Stimulated activated CD4-positive, alpha-beta T cell treated with anti-CD3 and anti-CD28 coated beads, TNF-alpha, amount 100 ng/mL, for 24 hours (primary cell): ENCODE measurements at regions not wholly inside any gene's neighbourhood (a gene's known extent, or its start where the extent isn't known, plus 50 kb on each side); places are given as distances from the start of the nearest gene placed in this dataset.

Experiments
- DNase-seq, 3 experiments: peaks; one replicate each; pipeline ENCODE4 v3.0.0-alpha.2; 2020; ENCODE audit warnings: low read depth in 3 of 3

DNA sequence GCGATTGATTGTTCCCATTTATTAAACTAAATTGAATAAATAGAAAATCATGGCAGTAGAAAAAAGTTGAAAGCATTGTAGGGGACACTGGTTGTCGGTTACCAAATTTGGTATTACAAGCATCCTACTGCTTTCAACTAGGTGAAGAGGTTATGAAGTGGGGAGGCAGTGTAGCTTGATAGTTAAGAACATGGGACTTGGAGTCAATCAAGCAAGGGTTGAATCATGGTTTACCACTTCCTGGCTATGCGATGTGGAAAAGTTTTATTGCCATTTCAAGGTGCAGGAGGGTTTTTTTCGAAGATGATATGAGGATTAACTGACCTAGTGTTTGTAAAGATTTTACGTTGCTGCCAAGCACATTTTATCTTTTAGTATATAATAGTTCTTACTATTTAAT is 318.2 kb upstream of the KCNH8 start:
- DNase-seq: no peak

DNA sequence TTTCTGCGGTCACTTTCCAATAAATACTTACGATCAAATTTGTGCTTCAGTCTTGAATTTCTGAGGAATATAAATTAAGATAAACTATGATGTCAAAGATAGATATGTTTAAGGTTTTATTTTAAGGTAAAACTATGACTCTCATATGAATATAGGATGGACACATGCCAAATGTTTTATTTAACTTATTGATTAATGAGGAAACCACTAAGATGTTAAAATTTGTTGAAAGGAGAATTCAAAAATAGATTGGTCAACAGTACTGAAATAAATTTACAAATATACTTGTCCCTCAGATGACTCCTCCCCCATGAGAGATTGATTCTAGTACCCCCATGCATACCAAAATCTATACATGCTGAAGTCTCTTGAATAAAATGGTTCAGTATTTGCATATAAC is 319.7 kb upstream of the KCNH8 start:
- DNase-seq: no peak

DNA sequence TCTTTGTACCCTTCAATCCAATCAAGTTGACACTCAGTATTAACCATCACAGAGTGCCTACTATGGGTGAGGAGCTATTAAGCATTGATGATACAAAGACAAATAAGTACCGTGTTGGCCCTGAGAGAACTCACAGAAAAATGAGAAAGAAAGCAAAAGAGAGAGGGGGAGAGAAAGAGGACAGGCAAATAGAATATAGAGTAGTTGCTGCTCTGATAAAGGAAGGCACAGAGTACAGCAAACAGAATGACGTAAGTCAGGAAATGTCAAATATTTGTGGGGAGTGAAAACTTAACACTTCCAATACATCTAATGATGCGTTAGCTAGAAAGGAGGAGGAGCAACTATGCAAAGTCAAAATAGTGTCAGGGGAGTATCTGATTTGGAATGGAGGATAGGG is 320.6 kb upstream of the KCNH8 start:
- no peak for DNase-seq

DNA sequence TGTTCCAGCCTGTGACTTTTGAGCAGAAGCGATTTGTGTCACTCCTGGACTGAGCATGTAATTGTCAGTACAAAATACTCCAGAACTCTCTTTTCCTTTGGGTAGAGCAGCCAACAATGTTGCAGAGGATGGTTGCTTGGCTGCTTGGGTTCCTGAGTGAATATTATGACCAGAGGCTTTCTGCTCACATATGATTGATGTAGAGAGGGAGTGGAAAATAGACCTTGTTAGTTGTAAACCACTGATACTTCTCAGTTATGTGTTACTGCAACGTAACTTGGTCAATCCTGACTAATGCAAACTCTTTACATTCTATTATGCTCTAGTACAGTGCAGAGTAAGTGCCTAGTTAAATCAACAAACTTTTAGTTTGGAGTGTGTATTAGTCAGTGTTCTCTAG is 322.6 kb upstream of the KCNH8 start:
- DNase-seq: no peak

DNA sequence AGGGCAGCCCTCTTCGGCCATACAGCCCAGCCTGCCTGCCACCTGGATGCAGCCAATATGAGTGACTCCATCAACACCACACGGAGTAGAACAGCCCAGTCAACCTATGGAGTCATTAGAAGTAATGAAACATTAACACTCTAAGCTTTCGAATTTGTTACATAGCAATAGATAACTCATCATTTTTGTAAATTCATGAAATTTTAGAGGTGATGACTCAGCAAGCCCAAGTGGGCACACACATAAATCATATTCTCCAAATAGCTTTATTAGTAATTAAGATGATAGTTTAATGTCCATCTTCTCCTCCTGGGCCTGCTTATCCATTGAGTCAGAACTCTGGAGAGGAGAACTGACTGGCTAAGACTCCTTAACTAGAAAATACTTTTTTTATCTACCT is 335.0 kb upstream of the KCNH8 start:
- no peak for DNase-seq

DNA sequence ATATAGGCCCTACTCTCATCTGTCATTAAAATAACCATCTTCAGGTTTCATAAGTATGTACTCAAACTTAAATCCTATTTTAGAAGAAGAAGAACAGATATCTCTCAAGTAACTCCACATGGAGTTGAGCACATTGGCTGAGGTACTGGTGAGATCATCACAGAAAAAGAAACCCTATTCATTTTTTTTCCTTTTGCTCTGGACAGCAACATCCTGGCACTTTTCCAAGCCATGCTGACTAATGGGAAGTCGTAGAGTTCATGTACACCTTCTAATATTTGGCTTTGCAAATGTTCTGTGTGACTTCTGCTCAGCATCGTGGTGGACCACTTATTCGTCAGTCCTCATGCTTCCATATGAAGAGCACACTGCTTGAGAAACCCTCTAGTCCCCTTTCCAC is 336.0 kb upstream of the KCNH8 start:
- DNase-seq: no peak

DNA sequence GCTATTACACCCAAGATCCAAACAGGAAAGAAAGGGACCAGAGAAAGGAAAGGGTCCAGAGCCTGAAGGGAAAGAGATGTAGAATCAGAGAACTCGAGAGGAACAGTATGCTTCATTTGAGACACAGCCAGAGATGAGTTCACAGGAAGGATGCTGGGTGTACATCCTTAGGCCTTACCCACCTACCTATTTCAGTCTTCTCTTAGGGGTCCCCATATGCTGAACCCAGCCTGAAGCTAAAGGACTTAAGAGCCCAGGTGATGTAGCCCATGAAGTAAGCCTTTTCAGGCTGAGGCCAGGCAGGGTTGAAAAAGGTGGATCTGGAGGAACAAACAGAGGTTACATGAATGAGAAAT is 338.0 kb upstream of the KCNH8 start:
- no peak for DNase-seq

DNA sequence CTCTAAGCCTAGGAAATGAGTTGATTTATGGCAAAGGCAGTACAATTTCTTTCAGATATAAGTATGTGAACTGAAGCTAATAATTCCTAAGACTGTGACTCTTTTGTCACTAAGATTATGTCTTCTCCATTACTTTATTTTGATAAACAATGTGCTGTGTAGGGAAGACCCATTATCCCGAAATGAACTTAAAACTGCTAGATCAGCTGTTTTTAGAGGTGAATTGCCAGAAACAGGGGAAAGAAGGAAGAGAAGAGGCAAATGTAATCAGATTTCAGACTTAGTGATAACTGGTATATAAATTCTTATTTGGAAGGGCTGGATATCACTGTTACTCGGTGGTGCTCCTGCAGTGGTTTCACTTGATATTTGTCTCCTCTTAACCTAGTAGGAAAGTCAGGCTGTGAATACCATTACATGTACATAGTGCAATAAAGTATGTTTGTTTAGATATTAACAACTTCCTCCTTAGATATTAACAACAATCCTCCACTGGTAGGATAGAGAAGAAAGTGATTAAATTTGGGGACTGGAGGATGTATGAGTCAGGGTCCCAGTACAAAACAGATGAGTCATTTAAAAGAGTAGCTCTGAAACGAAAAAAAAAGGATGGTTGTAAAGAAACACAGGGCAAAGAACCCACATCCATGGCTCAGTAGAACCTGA is 338.5 kb upstream of the KCNH8 start:
- DNase-seq: no peak

DNA sequence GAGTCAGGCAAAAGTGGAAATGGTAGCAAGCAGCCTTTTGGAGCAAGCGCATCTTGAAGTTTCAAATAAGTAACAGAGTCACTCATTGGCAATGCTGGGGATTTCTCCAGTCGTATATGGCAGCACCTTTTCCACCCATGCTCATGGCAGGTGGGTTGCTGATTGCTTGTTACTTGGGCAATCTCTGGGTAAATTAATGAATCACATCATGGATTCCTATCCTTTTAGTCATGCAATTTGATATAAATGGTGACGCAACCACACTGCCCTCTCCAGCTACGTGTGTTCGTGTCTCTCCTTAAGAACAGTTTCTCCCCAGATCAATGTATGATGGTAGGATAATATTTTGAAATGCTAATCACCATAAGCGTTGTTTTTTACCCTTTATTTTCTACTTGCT is 339.9 kb upstream of the KCNH8 start:
- DNase-seq: no peak

DNA sequence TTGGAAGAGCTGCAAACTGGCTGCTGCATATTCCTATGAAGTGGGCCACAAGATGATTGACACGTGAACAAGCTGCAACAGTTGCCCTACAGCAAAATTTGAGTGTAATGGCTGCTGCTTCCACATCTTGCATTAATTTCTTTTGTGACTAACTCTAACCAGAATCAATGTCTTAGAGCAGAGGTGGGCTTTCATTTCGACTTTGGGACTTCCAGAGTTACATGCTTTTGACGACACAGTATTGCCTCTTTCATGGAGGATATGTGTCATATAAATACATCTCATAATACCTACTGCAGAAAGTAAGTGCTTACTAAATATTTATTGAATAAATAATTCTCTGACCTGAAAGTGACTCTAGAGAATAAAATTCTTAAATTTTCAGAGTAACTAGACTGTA is 340.7 kb upstream of the KCNH8 start:
- DNase-seq: no peak

DNA sequence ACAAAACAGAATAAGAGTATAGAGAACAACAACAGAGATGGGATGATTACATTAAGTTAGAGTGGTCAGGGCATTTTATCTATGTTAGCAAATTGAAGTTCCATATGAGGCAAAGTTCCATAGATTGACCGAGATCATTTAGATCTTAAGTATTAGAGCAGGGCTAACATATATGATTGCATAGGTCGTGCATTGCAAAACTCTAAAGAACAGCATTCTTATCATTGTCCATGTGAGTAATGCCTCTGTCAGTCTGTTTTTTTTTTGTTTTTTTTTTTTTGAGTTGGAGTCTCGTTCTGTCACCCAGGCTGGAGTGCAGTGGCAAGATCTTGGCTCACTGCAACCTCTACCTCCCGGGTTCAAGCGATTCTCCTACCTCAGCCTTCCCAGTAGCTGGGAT is 341.7 kb upstream of the KCNH8 start:
- DNase-seq: no peak

DNA sequence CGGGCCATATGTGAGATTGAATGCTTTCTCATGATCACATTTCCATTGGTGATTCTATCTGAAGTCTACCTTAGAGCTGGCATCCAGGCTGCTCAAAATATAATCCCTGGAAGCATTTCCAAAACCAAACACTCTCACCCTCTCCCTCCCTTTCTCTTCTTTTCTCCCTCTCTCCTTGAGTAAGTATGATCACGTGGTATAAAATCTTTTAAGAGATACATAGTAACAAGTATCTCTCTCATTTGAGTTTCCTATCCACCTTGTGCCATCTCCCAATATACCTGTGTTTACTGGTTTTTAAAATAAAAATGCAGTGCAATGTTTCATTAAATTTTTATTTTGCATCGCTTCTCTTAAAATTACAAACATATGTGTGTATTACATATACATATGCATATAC is 350.9 kb upstream of the KCNH8 start:
- no peak for DNase-seq

DNA sequence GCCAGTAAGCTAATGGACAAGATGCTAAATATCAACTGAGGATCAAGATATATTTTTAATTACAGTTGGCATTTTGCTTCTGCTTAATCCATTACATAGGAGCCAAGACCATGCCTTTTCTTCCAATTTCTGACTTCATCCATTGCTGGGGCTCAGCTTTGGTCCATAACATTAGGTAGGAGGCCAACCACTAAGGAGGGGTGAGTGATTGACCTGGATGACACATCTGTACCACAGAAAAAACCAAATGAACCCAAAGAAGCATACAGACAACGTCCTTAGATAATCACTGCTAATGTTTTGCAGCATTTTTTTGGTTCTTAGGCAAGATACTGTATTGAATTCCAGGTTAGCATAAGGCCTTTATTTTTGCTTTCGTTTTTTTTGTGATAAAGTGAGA is 353.2 kb upstream of the KCNH8 start:
- DNase-seq: no peak

DNA sequence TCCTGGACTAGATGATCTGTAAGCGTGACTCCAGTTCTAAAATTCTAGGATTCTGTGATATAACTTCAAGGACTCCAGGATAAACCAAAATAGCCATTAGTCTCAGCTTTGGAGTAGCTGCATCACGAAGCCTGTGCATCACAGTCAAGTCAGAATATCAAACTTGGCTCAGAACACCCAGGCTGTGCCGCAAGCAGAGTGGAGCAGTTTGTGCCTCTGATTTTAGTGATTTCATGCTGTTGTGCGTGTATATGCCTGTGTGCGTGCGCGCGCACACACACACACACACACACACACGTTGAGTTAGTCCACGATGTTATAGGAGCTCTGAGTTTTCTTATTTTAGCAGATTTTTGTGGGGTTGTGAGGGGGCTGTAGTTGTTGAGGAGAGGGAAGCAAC is 356.6 kb upstream of the KCNH8 start:
- no peak for DNase-seq

DNA sequence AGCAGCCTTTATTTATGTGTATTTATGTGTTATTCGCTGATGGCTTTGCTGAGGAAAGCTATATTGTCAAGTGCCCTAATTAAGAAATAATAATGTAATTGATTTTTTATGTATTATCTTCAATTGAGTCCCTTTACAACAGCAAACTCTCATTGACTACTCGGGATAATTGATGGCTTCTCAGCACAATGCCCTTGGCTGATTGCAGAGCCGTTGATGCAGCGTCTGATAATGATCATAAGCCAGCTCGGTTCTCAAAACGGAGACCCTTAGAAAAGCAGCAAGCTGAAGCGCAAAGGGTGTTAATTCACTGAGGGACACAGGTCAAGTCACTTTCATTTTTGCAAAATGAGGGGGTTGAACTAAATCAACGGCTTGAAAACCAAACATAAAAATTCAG is 357.1 kb upstream of the KCNH8 start:
- no peak for DNase-seq

DNA sequence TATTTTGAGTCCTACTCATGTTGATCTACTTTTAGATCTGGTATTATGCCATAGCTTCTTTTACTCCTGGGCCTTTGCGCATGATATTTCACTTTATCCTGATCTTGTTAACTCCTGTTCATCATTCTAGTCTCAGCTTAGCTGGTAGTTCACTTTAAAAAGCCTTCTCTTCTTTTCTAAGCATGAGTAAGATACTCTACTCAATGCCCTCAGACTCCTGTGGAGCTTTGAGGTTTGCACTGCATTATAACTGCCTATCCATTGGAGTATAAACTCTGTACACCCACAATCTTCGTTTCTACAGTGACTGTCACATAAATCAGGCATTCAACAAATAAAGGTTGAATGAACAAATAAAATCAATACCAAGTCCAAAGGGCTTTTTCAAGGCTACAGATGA is 357.9 kb upstream of the KCNH8 start:
- DNase-seq: no peak

DNA sequence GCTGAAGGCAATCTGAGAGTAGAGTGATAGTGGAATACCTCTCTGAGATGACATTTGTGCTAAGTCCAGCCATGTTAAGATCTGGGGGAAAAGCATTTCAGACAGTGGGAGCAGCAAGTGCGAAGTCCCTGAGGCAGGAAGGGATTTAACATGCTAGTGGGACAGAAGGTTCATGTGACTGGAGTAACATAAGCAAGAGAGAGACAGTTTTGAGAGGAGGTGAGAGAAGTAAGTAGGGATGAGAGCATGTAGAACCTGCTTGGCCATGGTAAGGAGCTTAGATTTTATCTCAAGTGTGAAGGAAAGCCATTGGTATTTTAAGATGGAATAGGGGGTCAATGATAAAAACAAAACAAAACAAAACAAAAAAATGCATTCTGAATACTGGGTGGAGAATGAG is 358.6 kb upstream of the KCNH8 start:
- DNase-seq: no peak

DNA sequence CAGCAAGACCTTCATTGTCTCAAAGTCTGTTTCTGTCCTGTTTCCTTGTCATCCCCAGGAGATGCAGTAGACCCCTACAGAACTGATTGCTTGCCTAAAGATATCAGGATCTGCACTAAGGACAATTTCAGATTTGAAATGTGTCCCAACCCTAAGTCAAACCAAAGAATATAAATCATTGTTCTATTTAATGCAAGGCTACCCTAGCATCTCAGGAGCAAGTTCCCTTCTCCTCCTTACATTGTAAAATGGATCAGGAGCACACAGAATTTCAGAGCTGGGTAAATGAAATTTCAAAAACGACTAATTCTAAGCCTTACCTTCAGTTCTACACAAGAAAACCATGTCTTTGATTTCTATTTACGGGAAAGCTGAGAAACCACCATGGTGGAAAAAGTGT is 360.9 kb upstream of the KCNH8 start:
- no peak for DNase-seq

DNA sequence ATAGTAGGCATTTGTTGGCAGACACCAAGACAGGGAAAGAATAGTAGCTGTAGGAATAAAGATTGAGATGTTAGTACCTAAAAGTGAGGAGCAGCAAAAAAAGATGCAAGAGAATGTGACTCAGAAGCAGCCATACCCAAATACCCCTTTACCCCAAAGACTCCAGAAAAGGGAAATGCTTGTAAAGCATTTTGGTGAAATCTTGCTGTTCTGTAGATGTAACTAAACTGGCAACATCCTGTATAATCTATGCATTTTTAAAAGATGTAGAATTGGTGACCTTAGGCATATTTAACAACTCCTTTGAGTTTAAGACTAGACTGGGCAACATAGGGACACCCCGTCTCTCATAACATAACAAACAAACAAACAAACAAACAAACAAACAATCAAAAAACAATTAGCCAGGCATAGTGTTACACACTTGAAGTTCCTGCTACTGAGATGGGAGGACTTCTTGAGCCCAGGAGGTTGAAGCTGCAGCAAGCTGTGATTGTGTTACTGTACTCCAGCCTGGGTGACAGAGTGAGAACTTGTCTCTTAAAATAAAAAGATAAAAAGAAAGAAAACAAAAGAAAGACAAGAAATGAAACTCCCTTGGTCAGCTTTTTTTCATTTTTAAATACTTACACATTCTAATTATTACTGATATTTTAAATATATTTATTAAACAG is 361.5 kb upstream of the KCNH8 start:
- DNase-seq: no peak

DNA sequence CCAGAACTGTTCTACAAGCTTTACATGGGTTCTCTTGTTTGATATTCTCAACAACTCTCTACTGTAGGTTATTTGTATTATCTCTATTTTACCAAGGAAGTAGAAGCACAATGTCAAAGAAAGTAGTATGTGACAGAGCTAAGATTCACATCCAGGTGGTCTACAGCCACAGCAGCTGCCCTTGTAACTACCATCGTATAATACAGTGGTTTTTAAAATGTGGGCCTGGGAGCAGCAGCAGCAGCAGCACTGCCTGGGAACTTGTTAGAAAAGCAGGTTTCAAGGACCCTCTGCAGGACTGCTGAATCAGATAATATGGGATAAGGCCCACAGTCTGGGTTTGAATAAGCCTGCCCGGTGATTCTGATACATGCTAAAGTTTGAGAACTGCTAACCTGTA is 357.1 kb upstream of the SATB1 start:
- DNase-seq: no peak

DNA sequence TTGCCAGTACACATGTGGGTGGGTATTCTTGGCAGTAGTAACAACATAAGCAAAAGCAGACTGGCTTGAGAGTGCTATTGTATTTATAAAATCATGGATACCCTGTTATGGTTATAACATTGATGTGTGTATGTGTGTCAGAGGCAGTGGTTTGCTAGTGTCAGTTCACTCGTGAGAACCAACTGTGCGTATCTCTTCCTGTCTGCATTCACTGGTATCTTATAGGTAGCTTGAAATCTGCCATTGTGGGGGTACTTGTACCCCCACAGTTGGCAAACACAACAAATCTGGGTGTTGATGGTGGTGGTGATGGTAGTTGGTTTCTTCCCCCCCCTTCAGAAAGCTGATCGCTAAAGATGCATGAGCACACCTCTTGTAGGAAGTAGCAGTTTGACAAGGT is 355.8 kb upstream of the SATB1 start:
- DNase-seq: no peak

DNA sequence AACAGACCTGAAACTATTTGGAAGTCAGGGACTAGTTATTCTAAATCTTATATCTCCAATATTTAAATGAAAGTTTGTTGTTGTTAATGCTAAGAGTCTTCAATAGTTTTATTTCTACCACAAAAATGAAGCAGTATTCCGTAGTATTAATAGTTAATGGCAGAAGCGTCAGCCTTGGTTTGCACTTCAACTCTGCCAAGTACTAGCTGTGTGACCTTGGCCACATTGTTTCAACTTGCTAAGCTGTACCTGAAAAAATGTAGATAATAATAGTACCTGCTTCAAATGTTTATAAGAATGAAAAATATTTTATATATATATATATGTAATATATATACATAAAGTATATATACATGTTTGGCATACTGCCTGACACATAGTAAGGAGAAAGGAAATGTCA is 354.6 kb upstream of the SATB1 start:
- no peak for DNase-seq

DNA sequence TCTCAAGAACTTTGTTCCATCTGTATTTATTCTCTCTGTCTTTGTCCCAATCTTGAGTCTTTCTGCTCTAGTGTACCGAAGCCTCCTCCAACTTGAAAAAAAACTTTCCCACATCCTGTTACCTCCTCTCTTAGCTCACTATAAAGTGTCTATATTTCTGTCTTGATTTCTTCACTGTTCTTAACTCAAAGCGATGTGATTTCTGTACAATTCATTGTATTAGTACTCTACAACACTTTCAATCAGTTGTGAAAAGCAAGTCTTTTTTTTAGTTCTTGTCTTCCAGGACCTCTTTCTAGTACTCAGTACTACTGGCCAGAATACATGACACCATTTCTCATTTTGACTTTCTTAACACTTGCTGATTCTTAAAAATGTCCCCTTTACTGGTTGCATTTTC is 353.5 kb upstream of the SATB1 start:
- no peak for DNase-seq

DNA sequence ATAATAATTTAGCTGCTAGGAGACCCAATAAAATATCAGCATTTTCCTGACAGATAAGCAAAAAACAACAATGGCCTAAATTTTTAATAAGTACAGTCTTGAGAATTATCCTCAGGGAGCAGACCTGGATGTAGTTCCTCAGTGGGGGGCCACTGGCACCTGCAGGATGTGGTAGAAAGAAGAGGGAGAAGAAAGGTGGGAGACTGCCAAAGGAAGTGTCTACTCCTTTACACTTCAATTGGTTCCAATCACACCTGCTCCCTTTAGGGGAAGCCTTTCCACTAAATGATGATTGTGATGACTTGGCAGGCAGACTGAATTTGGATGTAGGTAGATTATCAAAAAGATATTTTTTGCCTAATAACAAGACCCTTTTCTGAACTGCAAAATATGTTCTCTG is 353.0 kb upstream of the SATB1 start:
- DNase-seq: no peak
